Lower lobe of right lung (tissue), 2 donors: ENCODE measurements at regions not wholly inside any gene's neighbourhood (a gene's known extent, or its start where the extent isn't known, plus 50 kb on each side); places are given as distances from the start of the nearest gene placed in this dataset.

ENCODE experiments used
- ATAC-seq, 2 donors: fragments of 200-7000 bp; cut with Tn5 transposase; one replicate each; pipeline ENCODE4 v1.9.1; 2020 to 2022; ENCODE audit warnings: mild to moderate bottlenecking in 2 of 2, moderate library complexity in 2 of 2
- DNase-seq: peaks from one replicate; pipeline ENCODE4 v3.0.0-alpha.2; 2020
- H3K27ac ChIP-seq: fragments of 200-600 bp; one replicate; pipeline ENCODE4 v1.8.0; 2022
- H3K27me3 ChIP-seq: fragments of 200-600 bp; one replicate; pipeline ENCODE4 v1.8.0; 2022; ENCODE audit warnings: low read depth
- H3K36me3 ChIP-seq: fragments of 200-600 bp; one replicate; pipeline ENCODE4 v1.8.0; 2022; ENCODE audit warnings: mild to moderate bottlenecking
- H3K4me1 ChIP-seq: fragments of 200-600 bp; one replicate; pipeline ENCODE4 v1.8.0; 2022
- H3K4me3 ChIP-seq: fragments of 200-600 bp; one replicate; pipeline ENCODE4 v1.8.0; 2022; ENCODE audit warnings: mild to moderate bottlenecking
- H3K9me3 ChIP-seq: fragments of 200-600 bp; one replicate; pipeline ENCODE4 v1.8.0; 2022
- CTCF ChIP-seq: fragments of 200-600 bp; IDR thresholded peaks from one replicate; pipeline ENCODE4 v1.8.0; 2022; ENCODE audit warnings: antibody characterized with exemption, mild to moderate bottlenecking
- intact Hi-C: fragments of 100-400 bp; cut with DNase I; formaldehyde crosslinking; loops from one replicate; pipeline ENCODE4 v1.11.0; 2022
- donor health status: DM: no; HTN: yes; CAD: no; lungs with severe emphysema.

DNA sequence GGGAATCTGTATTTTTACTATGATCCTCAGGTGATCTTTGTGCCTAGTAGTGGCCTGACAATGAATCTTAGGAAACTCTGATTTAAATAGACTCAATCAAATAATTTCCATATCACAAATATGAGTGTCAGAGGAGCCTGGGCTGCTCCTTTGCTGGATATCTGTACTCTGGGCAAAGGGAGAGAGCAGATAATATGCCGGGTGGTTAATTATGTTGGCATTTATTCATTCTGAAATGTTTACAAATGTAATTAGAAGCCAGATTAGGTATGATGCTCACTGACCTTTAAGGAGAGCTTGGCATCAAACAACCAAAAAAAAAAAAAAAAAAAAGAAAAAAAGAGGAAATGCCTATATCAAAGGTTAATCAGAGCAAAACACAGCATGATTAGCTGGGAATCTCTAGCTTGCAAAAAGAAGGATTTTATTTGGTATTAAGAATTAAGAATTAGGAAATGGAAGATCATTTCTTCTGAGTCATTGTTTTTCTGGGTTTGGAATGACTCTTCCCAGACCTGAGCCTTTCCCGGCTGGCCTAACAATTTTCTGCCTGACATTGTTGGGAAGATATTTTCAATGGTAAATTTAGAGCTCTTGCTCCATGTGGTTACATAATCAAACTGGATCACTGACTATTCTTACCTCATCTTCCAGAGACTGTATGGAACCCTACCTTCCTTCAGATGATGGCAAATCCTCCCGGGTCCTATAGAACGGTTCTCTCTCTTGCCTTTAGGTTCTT is 365.3 kb downstream of the REEP3 start:
- intact Hi-C loops: no loop called here
- Histone ChIP-seq H3K4me3 (no peak overlapping the region), H3K27me3 (no peaks in the 10 kb centered on the region), H3K9me3 (no peaks in the 10 kb centered on the region), H3K36me3 (no peaks in the 10 kb centered on the region), H3K4me1 (no peaks in the 10 kb centered on the region), H3K27ac (no peak overlapping the region)
- no peak for DNase-seq
- ATAC-seq: no peak
- no peak for TF ChIP-seq CTCF

DNA sequence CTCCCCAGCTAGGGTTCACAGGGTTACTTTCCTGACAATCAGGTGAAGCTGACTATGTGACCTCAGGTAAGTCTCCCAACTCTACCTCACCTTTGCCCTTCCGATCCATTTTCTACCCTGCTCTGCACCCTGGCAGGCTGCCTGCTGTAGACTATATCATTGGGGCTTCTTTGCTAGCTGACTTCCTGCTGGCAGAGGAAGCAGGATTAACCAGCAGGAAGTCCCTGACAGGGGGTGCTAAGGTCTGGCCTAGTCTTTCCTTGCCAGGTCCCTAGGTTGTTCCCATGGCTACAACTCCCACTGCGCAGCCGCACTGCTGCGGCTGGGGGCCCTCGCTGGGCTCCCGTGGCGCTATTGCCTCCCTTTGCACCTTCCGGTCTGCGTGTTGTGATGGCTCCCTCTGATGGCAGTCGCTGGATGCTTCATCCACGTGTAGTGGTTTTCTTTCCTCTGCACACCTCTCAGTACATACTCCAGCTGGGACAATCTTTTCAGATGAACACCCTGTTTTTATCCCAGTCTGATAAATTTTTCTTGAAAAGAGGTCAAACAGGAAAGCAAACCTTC is 365.9 kb downstream of the REEP3 start:
- peak in 1 of 2 donors; percentile 45 for ATAC-seq

DNA sequence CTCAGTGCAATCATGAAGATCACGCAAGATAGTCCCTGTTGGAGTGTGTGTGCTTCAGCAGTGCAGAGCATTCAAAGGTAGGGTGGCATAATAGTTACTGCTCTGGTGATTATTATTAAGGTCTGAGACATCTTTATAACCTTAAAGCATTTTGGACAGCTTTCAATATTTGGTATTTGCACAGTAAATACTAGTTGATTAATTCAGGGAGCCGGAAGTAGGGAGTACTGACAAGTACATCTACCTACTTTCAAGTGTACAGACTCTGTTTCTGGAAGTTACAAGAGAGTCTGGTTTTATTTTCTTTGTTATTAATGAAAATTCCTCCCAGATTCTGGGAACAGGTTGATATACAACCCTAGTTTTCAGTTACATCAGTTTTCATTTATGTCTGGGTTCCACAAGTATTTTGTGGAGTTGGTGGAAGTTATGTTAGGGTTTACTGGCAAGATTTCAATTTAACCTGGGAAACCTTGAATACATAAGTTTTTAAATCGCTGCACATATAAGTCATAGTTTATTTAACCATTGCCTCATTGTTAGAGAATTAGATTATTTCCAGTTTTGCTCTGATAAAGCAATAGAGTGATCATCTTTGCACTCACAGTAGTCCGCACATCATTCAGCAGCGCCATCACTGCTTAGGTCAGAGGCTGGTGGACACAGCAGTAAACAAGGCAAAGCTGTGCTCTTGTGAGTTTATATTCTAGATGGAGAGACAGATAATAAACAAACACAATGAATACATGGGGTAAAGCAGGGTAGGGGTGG is 366.6 kb downstream of the REEP3 start:
- TF ChIP-seq CTCF: no peak
- Histone ChIP-seq H3K27ac (no peak overlapping the region), H3K4me1 (no peaks in the 10 kb centered on the region), H3K27me3 (peaks cover under 1% of the 10 kb centered on the region), H3K4me3 (no peak overlapping the region), H3K9me3 (no peaks in the 10 kb centered on the region), H3K36me3 (no peaks in the 10 kb centered on the region)
- ATAC-seq (peak in 1 of 2 donors; percentile 71), DNase-seq (no peak)
- intact Hi-C loops: no loop called here

More for the DNA sequence above, 365.9 kb downstream of the REEP3 start:
- no peak for TF ChIP-seq CTCF
- Histone ChIP-seq H3K4me3 (no peak overlapping the region), H3K27ac (no peak overlapping the region), H3K36me3 (no peaks in the 10 kb centered on the region), H3K4me1 (no peaks in the 10 kb centered on the region), H3K9me3 (no peaks in the 10 kb centered on the region), H3K27me3 (no peaks in the 10 kb centered on the region)
- no peak for DNase-seq
- intact Hi-C loops: no loop called here

DNA sequence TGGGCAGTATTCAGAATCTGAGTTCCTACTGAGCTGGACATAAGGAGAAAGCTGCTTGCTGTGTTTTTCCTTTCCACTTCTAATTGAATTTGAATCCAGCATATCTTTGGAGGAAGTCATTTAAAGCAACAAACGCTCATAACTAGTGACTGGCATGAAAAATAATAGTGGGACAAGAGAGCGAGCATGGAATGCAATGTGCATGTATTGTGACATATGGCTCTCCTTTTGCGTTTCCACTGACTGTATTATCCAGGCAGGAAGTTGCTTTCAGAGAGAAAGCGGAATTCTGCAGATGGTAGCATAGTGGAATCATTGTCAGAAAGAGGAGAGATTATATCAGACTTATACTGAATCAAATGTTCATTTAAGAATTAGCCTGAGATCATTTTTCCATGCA is 368.6 kb downstream of the REEP3 start:
- H3K36me3 ChIP-seq: no peaks in the 10 kb centered on the region
- DNase-seq (no peak), ATAC-seq (no peak)
- no peak overlapping the region for H3K4me3 ChIP-seq
- intact Hi-C loops: no loop called here
- TF ChIP-seq CTCF: no peak
- no peak overlapping the region for H3K27ac ChIP-seq
- H3K9me3 ChIP-seq: no peaks in the 10 kb centered on the region
- H3K27me3 ChIP-seq: peaks cover 4% of the 10 kb centered on the region
- no peaks in the 10 kb centered on the region for H3K4me1 ChIP-seq

DNA sequence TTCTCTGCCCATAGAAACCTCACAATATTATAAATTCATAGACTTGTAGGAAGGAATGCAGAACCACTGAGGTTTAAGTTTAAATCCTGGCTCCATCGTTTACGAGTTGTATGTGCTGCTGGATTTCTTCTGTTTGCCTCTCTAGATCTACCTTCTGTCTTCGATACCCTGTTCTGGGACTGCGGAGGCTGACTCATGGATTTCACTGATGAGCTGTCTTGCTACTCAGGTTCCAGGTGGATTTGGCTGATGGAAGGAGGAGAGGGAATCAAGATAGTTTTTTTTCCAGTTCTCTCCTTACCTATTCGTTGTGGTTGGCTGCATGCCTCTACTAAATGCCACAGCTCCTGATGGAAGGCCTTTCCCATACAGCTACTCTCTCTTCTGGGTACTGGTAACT is 375.8 kb downstream of the REEP3 start:
- no peak for TF ChIP-seq CTCF

More for the DNA sequence above, 375.8 kb downstream of the REEP3 start:
- ATAC-seq (no peak), DNase-seq (no peak)
- Histone ChIP-seq H3K27ac (no peak overlapping the region), H3K9me3 (no peaks in the 10 kb centered on the region), H3K27me3 (peaks cover 4% of the 10 kb centered on the region), H3K36me3 (no peaks in the 10 kb centered on the region), H3K4me3 (no peak overlapping the region), H3K4me1 (no peaks in the 10 kb centered on the region)
- intact Hi-C loops: no loop called here
